GM21423 (cell line): ENCODE measurements at regions not wholly inside any gene's neighbourhood (a gene's known extent, or its start where the extent isn't known, plus 50 kb on each side); places are given as distances from the start of the nearest gene placed in this dataset.

Experiments used
- ATAC-seq: cut with Tn5 transposase; IDR thresholded peaks from one replicate; pipeline ENCODE4 v1.9.1; 2021; ENCODE audit warnings: mild to moderate bottlenecking, moderate library complexity; ENCODE audit not compliant: unreplicated experiment

GRCh38 chr2:128435576-128436478, 117.2 kb upstream of the HS6ST1 start:
- ATAC-seq: no peak

GRCh38 chr2:128436479-128437203, 118.0 kb upstream of the HS6ST1 start:
- ATAC-seq: no peak

GRCh38 chr2:128437204-128437565, 118.5 kb upstream of the HS6ST1 start:
- no peak for ATAC-seq

- no peak for ATAC-seq
These were observed 119.4 kb upstream of the HS6ST1 start for GRCh38 chr2:128438091-128438490.

GRCh38 chr2:128438586-128438985, 119.9 kb upstream of the HS6ST1 start:
- no peak for ATAC-seq

GRCh38 chr2:128439031-128439790, 120.5 kb upstream of the HS6ST1 start:
- ATAC-seq: no peak

- no peak for ATAC-seq
These were observed 121.4 kb upstream of the HS6ST1 start for GRCh38 chr2:128439791-128440665.

GRCh38 chr2:128440666-128441340, 122.1 kb upstream of the HS6ST1 start:
- ATAC-seq: no peak

GRCh38 chr2:128441341-128442052, 122.8 kb upstream of the HS6ST1 start:
- no peak for ATAC-seq

GRCh38 chr2:128442053-128442751, 123.5 kb upstream of the HS6ST1 start:
- ATAC-seq: no peak

- ATAC-seq: no peak
These were observed 124.2 kb upstream of the HS6ST1 start for GRCh38 chr2:128442891-128443302.

- ATAC-seq: no peak
These were observed 125.6 kb upstream of the HS6ST1 start for GRCh38 chr2:128444121-128444771.

- no peak for ATAC-seq
These were observed 126.3 kb upstream of the HS6ST1 start for GRCh38 chr2:128444816-128445522.

- ATAC-seq: no peak
These were observed 126.8 kb upstream of the HS6ST1 start for GRCh38 chr2:128445523-128445900.

GRCh38 chr2:128446049-128446873, 127.6 kb upstream of the HS6ST1 start:
- ATAC-seq: no peak

- no peak for ATAC-seq
These were observed 128.3 kb upstream of the HS6ST1 start for GRCh38 chr2:128446874-128447537.
